ENCODE measurements at regions not wholly inside any gene's neighbourhood (a gene's known extent, or its start where the extent isn't known, plus 50 kb on each side); places are given as distances from the start of the nearest gene placed in this dataset.

GRCh38 chrX:143935601-143936000, 51.7 kb downstream of the UBE2NL start:
- no peak overlapping the region for H3K4me3 ChIP-seq (replicated peaks; ENCODE audit: insufficient read depth, low read length)
- no peaks in the 10 kb centered on the region for H3K27me3 ChIP-seq (ENCODE audit: insufficient read depth, poor library complexity, severe bottlenecking)
- DNase-seq (ENCODE audit: low read depth in 1 of 2, low spot score in 1 of 2): no peak
- no peak overlapping the region for H3K27ac ChIP-seq (replicated peaks)
- TF ChIP-seq GABPA (IDR thresholded peaks at IDR 0.05; ENCODE audit: low read depth) (no peak), REST (IDR thresholded peaks at IDR 0.05; ENCODE audit: insufficient replicate concordance, low read depth) (no peak), SPI1 (IDR thresholded peaks at IDR 0.05; ENCODE audit: borderline replicate concordance, low read depth) (no peak), POLR2AphosphoS5 (IDR thresholded peaks at IDR 0.05; ENCODE audit: low read depth) (no peak), CTCF (IDR thresholded peaks at IDR 0.05; ENCODE audit: insufficient read depth, low read length) (no peak)

GRCh38 chrX:143940119-143940518, 56.2 kb downstream of the UBE2NL start:
- no peak overlapping the region for H3K27ac ChIP-seq (replicated peaks)
- no peak overlapping the region for H3K4me3 ChIP-seq (replicated peaks; ENCODE audit: insufficient read depth, low read length)
- H3K27me3 ChIP-seq (ENCODE audit: insufficient read depth, poor library complexity, severe bottlenecking): no peaks in the 10 kb centered on the region
- TF ChIP-seq SPI1 (IDR thresholded peaks at IDR 0.05; ENCODE audit: borderline replicate concordance, low read depth) (no peak), REST (IDR thresholded peaks at IDR 0.05; ENCODE audit: insufficient replicate concordance, low read depth) (no peak), POLR2AphosphoS5 (IDR thresholded peaks at IDR 0.05; ENCODE audit: low read depth) (no peak), CTCF (IDR thresholded peaks at IDR 0.05; ENCODE audit: insufficient read depth, low read length) (no peak), GABPA (IDR thresholded peaks at IDR 0.05; ENCODE audit: low read depth) (no peak)
- DNase-seq (ENCODE audit: low read depth in 1 of 2, low spot score in 1 of 2): no peak

- Histone ChIP-seq H3K27ac (replicated peaks) (no peak overlapping the region), H3K27me3 (ENCODE audit: insufficient read depth, poor library complexity, severe bottlenecking) (no peaks in the 10 kb centered on the region), H3K4me3 (replicated peaks; ENCODE audit: insufficient read depth, low read length) (no peak overlapping the region)
- no peak for DNase-seq (ENCODE audit: low read depth in 1 of 2, low spot score in 1 of 2)
- no peak for TF ChIP-seq CTCF (IDR thresholded peaks at IDR 0.05; ENCODE audit: insufficient read depth, low read length)
- no peak for TF ChIP-seq SPI1 (IDR thresholded peaks at IDR 0.05; ENCODE audit: borderline replicate concordance, low read depth)
- no peak for TF ChIP-seq REST (IDR thresholded peaks at IDR 0.05; ENCODE audit: insufficient replicate concordance, low read depth)
- no peak for TF ChIP-seq GABPA (IDR thresholded peaks at IDR 0.05; ENCODE audit: low read depth)
- no peak for TF ChIP-seq POLR2AphosphoS5 (IDR thresholded peaks at IDR 0.05; ENCODE audit: low read depth)
These were observed 61.3 kb downstream of the UBE2NL start for GRCh38 chrX:143945171-143945570.

Data from HL-60 (cell line).